Panc1 (cell line): ENCODE measurements at regions not wholly inside any gene's neighbourhood (a gene's known extent, or its start where the extent isn't known, plus 50 kb on each side); places are given as distances from the start of the nearest gene placed in this dataset.

Experiments used
- ATAC-seq: fragments of 200-7000 bp; cut with Tn5 transposase; 2 replicates; pipeline ENCODE4 v1.9.1; 2020; ENCODE audit warnings: mild to moderate bottlenecking, moderate library complexity
- BruUV-seq: library from RNA; stranded (reverse); fragments of 400-500 nt; replicated peaks from 2 replicates; lab custom pipeline; 2021; lab: Mats Ljungman, UMichigan
- CTCF ChIA-PET: fragments of 300-600 bp; sonication (Branson Sonifier 250); formaldehyde crosslinking; loops from one replicate; lab custom pipeline; 2022; ENCODE audit warnings: antibody characterized with exemption; lab: Charles Lee
- POLR2A ChIA-PET: fragments of 300-600 bp; sonication (Branson Sonifier 250); formaldehyde crosslinking; loops from one replicate; lab custom pipeline; 2022; ENCODE audit warnings: antibody characterized with exemption; lab: Charles Lee
- DNase-seq: peaks from one replicate; pipeline ENCODE4 v3.0.0-alpha.2; 2010; ENCODE audit warnings: low read depth, low spot score
- H3K27ac ChIP-seq: 2 replicates; pipeline ENCODE4 v1.5.1; 2011; ENCODE audit warnings: mild to moderate bottlenecking, low read length, inconsistent platforms
- H3K27me3 ChIP-seq: fragments of 200-500 bp; sonication (Bioruptor generic); 2 replicates; pipeline ENCODE4 v1.6.0; 2014; ENCODE audit warnings: low read length, inconsistent platforms; ENCODE audit not compliant: control insufficient read depth, insufficient read depth
- H3K36me3 ChIP-seq: fragments of 200-500 bp; sonication (Bioruptor generic); 2 replicates; pipeline ENCODE4 v1.5.1; 2014; ENCODE audit warnings: inconsistent platforms, mild to moderate bottlenecking, low read length, moderate library complexity; ENCODE audit not compliant: control insufficient read depth, insufficient read depth
- H3K4me1 ChIP-seq: 2 replicates; pipeline ENCODE4 v1.5.1; 2011; ENCODE audit warnings: inconsistent platforms, mild to moderate bottlenecking, low read length, moderate library complexity; ENCODE audit not compliant: control insufficient read depth, insufficient read depth
- H3K4me3 ChIP-seq, 2 experiments: 2 replicates each; pipeline ENCODE4 v1.5.1; 2011 to 2012; ENCODE audit warnings: low read depth in 2 of 2, low read length in 2 of 2, mild to moderate bottlenecking in 2 of 2, inconsistent platforms in 1 of 2, moderate library complexity in 1 of 2
- H3K9me3 ChIP-seq: fragments of 200-500 bp; sonication (Bioruptor generic); 2 replicates; pipeline ENCODE4 v1.5.1; 2014; ENCODE audit warnings: low read depth, mild to moderate bottlenecking, inconsistent platforms, low read length, moderate library complexity; ENCODE audit not compliant: control insufficient read depth, insufficient read depth
- CTCF ChIP-seq: fragments of 450-650 bp; IDR thresholded peaks from 2 replicates; pipeline ENCODE4 v1.5.1; 2017; ENCODE audit warnings: mild to moderate bottlenecking
- POLR2AphosphoS5 ChIP-seq: IDR thresholded peaks from 2 replicates; pipeline ENCODE4 v1.6.1; 2012; ENCODE audit warnings: mild to moderate bottlenecking, low read depth, low read length, moderate library complexity
- SIN3A ChIP-seq: IDR thresholded peaks from 2 replicates; pipeline ENCODE4 v1.6.1; 2012; ENCODE audit warnings: low read depth, mild to moderate bottlenecking, low read length, moderate library complexity, borderline replicate concordance; ENCODE audit not compliant: insufficient read depth
- TCF7L2 ChIP-seq: IDR thresholded peaks from 2 replicates; pipeline ENCODE4 v1.6.1; 2011; ENCODE audit warnings: mild to moderate bottlenecking, low read depth, low read length, inconsistent platforms
- in situ Hi-C: cut with HindIII; loops from 2 replicates; pipeline ENCODE4 v1.10.0; 2016; ENCODE audit warnings: low sequenced_read_pairs, low pct_unique_long_range_greater_than_20kb
- intact Hi-C: fragments of 100-400 bp; cut with micrococcal nuclease; formaldehyde crosslinking; loops from one replicate; pipeline ENCODE4 v1.10.0; 2022; ENCODE audit not compliant: unreplicated experiment
- TF ChIP-seq, protein P1 (sequence below), 2 experiments: IDR thresholded peaks; 2 replicates each; pipeline ENCODE4 v1.6.1; 2011 to 2012; ENCODE audit warnings: low read depth in 2 of 2, control low read depth in 1 of 2, low read length in 1 of 2, mild to moderate bottlenecking in 1 of 2, moderate library complexity in 1 of 2; ENCODE audit not compliant: insufficient read depth in 1 of 2

GRCh38 chr5:8727396-8727795, 818.5 kb downstream of the SEMA5A start:
- TF ChIP-seq TCF7L2, result no peak
- TF ChIP-seq, protein P1, sequence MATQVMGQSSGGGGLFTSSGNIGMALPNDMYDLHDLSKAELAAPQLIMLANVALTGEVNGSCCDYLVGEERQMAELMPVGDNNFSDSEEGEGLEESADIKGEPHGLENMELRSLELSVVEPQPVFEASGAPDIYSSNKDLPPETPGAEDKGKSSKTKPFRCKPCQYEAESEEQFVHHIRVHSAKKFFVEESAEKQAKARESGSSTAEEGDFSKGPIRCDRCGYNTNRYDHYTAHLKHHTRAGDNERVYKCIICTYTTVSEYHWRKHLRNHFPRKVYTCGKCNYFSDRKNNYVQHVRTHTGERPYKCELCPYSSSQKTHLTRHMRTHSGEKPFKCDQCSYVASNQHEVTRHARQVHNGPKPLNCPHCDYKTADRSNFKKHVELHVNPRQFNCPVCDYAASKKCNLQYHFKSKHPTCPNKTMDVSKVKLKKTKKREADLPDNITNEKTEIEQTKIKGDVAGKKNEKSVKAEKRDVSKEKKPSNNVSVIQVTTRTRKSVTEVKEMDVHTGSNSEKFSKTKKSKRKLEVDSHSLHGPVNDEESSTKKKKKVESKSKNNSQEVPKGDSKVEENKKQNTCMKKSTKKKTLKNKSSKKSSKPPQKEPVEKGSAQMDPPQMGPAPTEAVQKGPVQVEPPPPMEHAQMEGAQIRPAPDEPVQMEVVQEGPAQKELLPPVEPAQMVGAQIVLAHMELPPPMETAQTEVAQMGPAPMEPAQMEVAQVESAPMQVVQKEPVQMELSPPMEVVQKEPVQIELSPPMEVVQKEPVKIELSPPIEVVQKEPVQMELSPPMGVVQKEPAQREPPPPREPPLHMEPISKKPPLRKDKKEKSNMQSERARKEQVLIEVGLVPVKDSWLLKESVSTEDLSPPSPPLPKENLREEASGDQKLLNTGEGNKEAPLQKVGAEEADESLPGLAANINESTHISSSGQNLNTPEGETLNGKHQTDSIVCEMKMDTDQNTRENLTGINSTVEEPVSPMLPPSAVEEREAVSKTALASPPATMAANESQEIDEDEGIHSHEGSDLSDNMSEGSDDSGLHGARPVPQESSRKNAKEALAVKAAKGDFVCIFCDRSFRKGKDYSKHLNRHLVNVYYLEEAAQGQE (IDR thresholded peaks at IDR 0.05; ENCODE audit: insufficient read depth in 1 of 2, low read depth in 2 of 2, low read length in 1 of 2), result no peak
- no peak for TF ChIP-seq POLR2AphosphoS5
- TF ChIP-seq SIN3A, result no peak
- TF ChIP-seq CTCF, result no peak
- POLR2A ChIA-PET, result interaction anchor here (0.6 kb wide), 1 partner anchor 12 kb away, joined by 3 read pairs; no protein-coding TSS in a partner anchor
- ATAC-seq (no peak), DNase-seq (no peak)
- Histone ChIP-seq H3K27me3 (no peaks in the 10 kb centered on the region), H3K9me3 (no peaks in the 10 kb centered on the region; the same call in 1 of the 2 replicates), H3K27ac (no peak overlapping the region), H3K4me3 (no peak overlapping the region), H3K4me1 (no peaks in the 10 kb centered on the region), H3K36me3 (no peaks in the 10 kb centered on the region)
- in situ Hi-C loops, result no loop called here
- intact Hi-C loops, result no loop called here
- CTCF ChIA-PET, result no interaction called here
- BruUV-seq, result no TSS peak

DNA sequence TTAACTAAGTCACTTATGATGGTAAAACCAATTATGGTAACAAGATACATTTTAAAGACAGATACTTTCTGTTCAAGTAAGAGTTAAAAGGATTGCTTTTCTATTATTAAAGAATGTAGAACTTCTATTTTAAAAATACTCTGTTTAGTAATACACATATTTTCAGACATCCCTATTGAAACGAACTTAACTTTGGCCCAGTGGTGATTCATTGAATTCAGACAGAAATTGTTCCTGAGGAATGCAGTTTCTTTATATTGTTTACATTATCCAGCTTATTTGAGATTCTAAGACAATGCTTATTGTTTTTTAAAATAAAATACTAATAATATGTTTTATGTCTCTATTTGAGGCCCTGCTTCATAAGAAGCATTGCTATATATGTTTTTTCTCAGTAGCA, 816.4 kb downstream of the SEMA5A start:
- no peak for TF ChIP-seq TCF7L2
- TF ChIP-seq CTCF, result no peak
- TF ChIP-seq POLR2AphosphoS5, result no peak
- TF ChIP-seq, protein P1 (IDR thresholded peaks at IDR 0.05; ENCODE audit: insufficient read depth in 1 of 2, low read depth in 2 of 2, low read length in 1 of 2), result no peak
- no peak for TF ChIP-seq SIN3A

More for the DNA sequence above, 816.4 kb downstream of the SEMA5A start:
- no peaks in the 10 kb centered on the region for H3K36me3 ChIP-seq
- CTCF ChIA-PET, result no interaction called here
- in situ Hi-C loops (no loop called here), intact Hi-C loops (no loop called here)
- no peak overlapping the region for H3K27ac ChIP-seq
- H3K27me3 ChIP-seq, result no peaks in the 10 kb centered on the region
- H3K4me3 ChIP-seq, result no peak overlapping the region
- no TSS peak for BruUV-seq
- no peak for DNase-seq
- no peaks in the 10 kb centered on the region; the same call in 1 of the 2 replicates for H3K9me3 ChIP-seq
- no peak for ATAC-seq
- POLR2A ChIA-PET, result no interaction called here
- no peaks in the 10 kb centered on the region for H3K4me1 ChIP-seq
